Activated B cell treated with CpG ODN at 0.5 μM for 24 hours (primary cell): ENCODE measurements at regions not wholly inside any gene's neighbourhood (a gene's known extent, or its start where the extent isn't known, plus 50 kb on each side); places are given as distances from the start of the nearest gene placed in this dataset.

Experiments used
- ATAC-seq: fragments of 200-7000 bp; cut with Tn5 transposase; one replicate; pipeline ENCODE4 v1.10.0; 2021; ENCODE audit warnings: low read depth, mild to moderate bottlenecking, moderate library complexity
- CTCF ChIA-PET: fragments of 350-600 bp; sonication (Branson Sonifier 250); formaldehyde crosslinking; loops from one replicate; lab custom pipeline; 2021; ENCODE audit warnings: antibody characterized with exemption; lab: Charles Lee
- POLR2A ChIA-PET: fragments of 350-600 bp; sonication (Branson Sonifier 250); formaldehyde crosslinking; loops from one replicate; lab custom pipeline; 2021; ENCODE audit warnings: antibody characterized with exemption; lab: Charles Lee
- DNase-seq: peaks from one replicate; pipeline ENCODE4 v3.0.0; 2022
- H3K27ac Mint-ChIP-seq: one replicate; pipeline ENCODE4 v1.8.0; 2020; ENCODE audit warnings: mixed read lengths
- H3K27me3 Mint-ChIP-seq: one replicate; pipeline ENCODE4 v1.8.0; 2021; ENCODE audit warnings: mixed read lengths
- H3K36me3 Mint-ChIP-seq: one replicate; pipeline ENCODE4 v1.8.0; 2021; ENCODE audit warnings: low read depth, mixed read lengths
- H3K4me1 Mint-ChIP-seq: one replicate; pipeline ENCODE4 v1.8.0; 2021; ENCODE audit warnings: mixed read lengths
- H3K4me3 Mint-ChIP-seq: one replicate; pipeline ENCODE4 v1.8.0; 2020; ENCODE audit warnings: mild to moderate bottlenecking, mixed read lengths
- H3K9me3 Mint-ChIP-seq: one replicate; pipeline ENCODE4 v1.8.0; 2020; ENCODE audit warnings: mixed read lengths
- CTCF ChIP-seq: fragments of 200-600 bp; IDR thresholded peaks from one replicate; pipeline ENCODE4 v1.8.0; 2022; ENCODE audit warnings: antibody characterized with exemption, mild to moderate bottlenecking
- intact Hi-C: fragments of 100-400 bp; cut with micrococcal nuclease; formaldehyde crosslinking; loops from one replicate; pipeline ENCODE4 v1.15.1; 2024

GRCh38 chr13:107447591-107447990, 767.7 kb downstream of the LIG4 start:
- peaks cover 5% of the 10 kb centered on the region for H3K9me3 Mint-ChIP-seq
- H3K36me3 Mint-ChIP-seq, result no peaks in the 10 kb centered on the region
- ChIA-PET CTCF (no interaction called here), POLR2A (no interaction called here)
- DNase-seq, result no peak
- intact Hi-C loops, result no loop called here
- H3K27me3 Mint-ChIP-seq, result no peaks in the 10 kb centered on the region
- no peaks in the 10 kb centered on the region for H3K4me1 Mint-ChIP-seq
- no peak overlapping the region for H3K4me3 Mint-ChIP-seq
- no peak overlapping the region for H3K27ac Mint-ChIP-seq
- TF ChIP-seq CTCF, result no peak
- no peak for ATAC-seq

GRCh38 chr13:107441279-107441678, 774.1 kb downstream of the LIG4 start:
- no peak overlapping the region for H3K4me3 Mint-ChIP-seq
- ChIA-PET POLR2A (no interaction called here), CTCF (no interaction called here)
- ATAC-seq (no peak), DNase-seq (no peak)
- H3K4me1 Mint-ChIP-seq, result no peaks in the 10 kb centered on the region
- H3K27me3 Mint-ChIP-seq, result no peaks in the 10 kb centered on the region
- H3K36me3 Mint-ChIP-seq, result no peaks in the 10 kb centered on the region
- intact Hi-C loops, result no loop called here
- no peak overlapping the region for H3K27ac Mint-ChIP-seq
- H3K9me3 Mint-ChIP-seq, result peaks cover 2% of the 10 kb centered on the region
- TF ChIP-seq CTCF, result no peak

- ChIA-PET CTCF (no interaction called here), POLR2A (no interaction called here)
- Mint-ChIP-seq H3K4me1 (no peaks in the 10 kb centered on the region), H3K27me3 (no peaks in the 10 kb centered on the region), H3K9me3 (peaks cover 2% of the 10 kb centered on the region), H3K4me3 (no peak overlapping the region), H3K27ac (no peak overlapping the region), H3K36me3 (no peaks in the 10 kb centered on the region)
- DNase-seq (no peak), ATAC-seq (no peak)
- intact Hi-C loops, result no loop called here
- no peak for TF ChIP-seq CTCF
These were observed 777.1 kb downstream of the LIG4 start for GRCh38 chr13:107438251-107438650.

GRCh38 chr13:107434347-107434746, 781.0 kb downstream of the LIG4 start:
- H3K27me3 Mint-ChIP-seq, result no peaks in the 10 kb centered on the region
- DNase-seq, result no peak
- POLR2A ChIA-PET, result no interaction called here
- ATAC-seq, result no peak
- no peak overlapping the region for H3K27ac Mint-ChIP-seq
- intact Hi-C loops, result no loop called here
- no peaks in the 10 kb centered on the region for H3K36me3 Mint-ChIP-seq
- H3K4me1 Mint-ChIP-seq, result no peaks in the 10 kb centered on the region
- no peak overlapping the region for H3K4me3 Mint-ChIP-seq
- H3K9me3 Mint-ChIP-seq, result peaks cover 5% of the 10 kb centered on the region
- no peak for TF ChIP-seq CTCF
- CTCF ChIA-PET, result no interaction called here

- Mint-ChIP-seq H3K27me3 (no peaks in the 10 kb centered on the region), H3K36me3 (no peaks in the 10 kb centered on the region), H3K9me3 (peaks cover 8% of the 10 kb centered on the region), H3K4me3 (no peak overlapping the region), H3K27ac (no peak overlapping the region), H3K4me1 (no peaks in the 10 kb centered on the region)
- no peak for DNase-seq
- TF ChIP-seq CTCF, result no peak
- ATAC-seq, result no peak
- ChIA-PET POLR2A (no interaction called here), CTCF (no interaction called here)
- intact Hi-C loops, result no loop called here
These were observed 787.8 kb downstream of the LIG4 start for GRCh38 chr13:107427536-107427935.
